Keratinocyte (primary cell): ENCODE measurements at regions not wholly inside any gene's neighbourhood (a gene's known extent, or its start where the extent isn't known, plus 50 kb on each side); places are given as distances from the start of the nearest gene placed in this dataset.

Source experiments
- DNase-seq: peaks from one replicate; pipeline ENCODE4 v3.0.0-alpha.2; 2011; ENCODE audit warnings: low read depth, missing footprints, low spot score
- FAIRE-seq: peaks from 2 replicates; lab custom pipeline; 2011; peaks lifted over from hg19 to GRCh38; lab: Jason Lieb, UNC
- H2AFZ ChIP-seq: 2 replicates; pipeline ENCODE4 v1.6.0; 2012; ENCODE audit warnings: low read length, control low read depth, inconsistent platforms; ENCODE audit not compliant: control insufficient read depth
- H3K27ac ChIP-seq: 2 replicates; pipeline ENCODE4 v1.5.1; 2011; ENCODE audit warnings: low read length; ENCODE audit not compliant: control insufficient read depth, insufficient read depth
- H3K27me3 ChIP-seq: 3 replicates; pipeline ENCODE4 v1.6.0; 2011; ENCODE audit warnings: low read length; ENCODE audit not compliant: control insufficient read depth, insufficient read depth; ENCODE audit errors: extremely low read depth
- H3K36me3 ChIP-seq, 2 experiments: 2 replicates in 1 of 2; 3 replicates in 1 of 2; pipeline ENCODE4 v1.5.1; 2011; ENCODE audit warnings: low read length in 2 of 2, mild to moderate bottlenecking in 1 of 2; ENCODE audit not compliant: control insufficient read depth in 2 of 2, insufficient read depth in 2 of 2; ENCODE audit errors: extremely low read depth in 1 of 2
- H3K4me1 ChIP-seq: 3 replicates; pipeline ENCODE4 v1.5.1; 2011; ENCODE audit warnings: low read length; ENCODE audit not compliant: control insufficient read depth, insufficient read depth; ENCODE audit errors: extremely low read depth
- H3K4me2 ChIP-seq: 3 replicates; pipeline ENCODE4 v1.6.0; 2011; ENCODE audit warnings: low read depth, low read length; ENCODE audit not compliant: control insufficient read depth, insufficient read depth; ENCODE audit errors: extremely low read depth
- H3K4me3 ChIP-seq, 3 experiments: fragments of 200-600 bp in 1 of 3; sonication (generic) in 1 of 3; 2 replicates in 2 of 3; 3 replicates in 1 of 3; pipeline ENCODE4 v1.5.1; 2011 to 2016; ENCODE audit warnings: low read length in 3 of 3, mild to moderate bottlenecking in 3 of 3, control low read depth in 2 of 3, inconsistent platforms in 1 of 3, low read depth in 1 of 3, mixed read lengths in 1 of 3, mixed run types in 1 of 3, moderate library complexity in 1 of 3; ENCODE audit not compliant: control insufficient read depth in 2 of 3, insufficient read depth in 2 of 3; ENCODE audit errors: extremely low read depth in 1 of 3
- H3K79me2 ChIP-seq: 2 replicates; pipeline ENCODE4 v1.6.0; 2012; ENCODE audit warnings: low read length; ENCODE audit not compliant: control insufficient read depth, insufficient read depth
- H3K9ac ChIP-seq: 3 replicates; pipeline ENCODE4 v1.6.0; 2011; ENCODE audit warnings: low read length; ENCODE audit not compliant: control insufficient read depth, insufficient read depth; ENCODE audit errors: extremely low read depth
- H3K9me1 ChIP-seq: 3 replicates; pipeline ENCODE4 v1.6.0; 2011; ENCODE audit warnings: low read length; ENCODE audit not compliant: control insufficient read depth, insufficient read depth; ENCODE audit errors: extremely low read depth
- H3K9me3 ChIP-seq: 2 replicates; pipeline ENCODE4 v1.5.1; 2012; ENCODE audit warnings: low read depth, low read length; ENCODE audit not compliant: control insufficient read depth
- H4K20me1 ChIP-seq: 3 replicates; pipeline ENCODE4 v1.6.0; 2011; ENCODE audit warnings: low read length; ENCODE audit not compliant: control insufficient read depth, insufficient read depth; ENCODE audit errors: extremely low read depth
- EZH2 ChIP-seq: IDR thresholded peaks from one replicate; pipeline ENCODE4 v1.6.1; 2012; ENCODE audit warnings: inconsistent platforms, mild to moderate bottlenecking, low read length, moderate library complexity
- dilution Hi-C: fragments of 300-500 bp; cut with MboI; formaldehyde crosslinking; loops from one replicate; pipeline ENCODE4 v1.7.0; 2020; ENCODE audit warnings: low sequenced_read_pairs; ENCODE audit not compliant: extremely low pct_ligation_motif_present
- TF ChIP-seq, protein P1 (sequence below), 3 experiments: IDR thresholded peaks in 1 of 3; conservative IDR thresholded peaks in 1 of 3; optimal IDR thresholded peaks in 1 of 3; 2 replicates in 2 of 3; 3 replicates in 1 of 3; pipeline versions ENCODE3 to v1.5.1; 2011; ENCODE audit warnings: low read length in 3 of 3, mild to moderate bottlenecking in 3 of 3, moderate library complexity in 2 of 3, control low read depth in 1 of 3, inconsistent platforms in 1 of 3; ENCODE audit not compliant: insufficient read depth in 2 of 3; ENCODE audit errors: extremely low read depth in 1 of 3

DNA sequence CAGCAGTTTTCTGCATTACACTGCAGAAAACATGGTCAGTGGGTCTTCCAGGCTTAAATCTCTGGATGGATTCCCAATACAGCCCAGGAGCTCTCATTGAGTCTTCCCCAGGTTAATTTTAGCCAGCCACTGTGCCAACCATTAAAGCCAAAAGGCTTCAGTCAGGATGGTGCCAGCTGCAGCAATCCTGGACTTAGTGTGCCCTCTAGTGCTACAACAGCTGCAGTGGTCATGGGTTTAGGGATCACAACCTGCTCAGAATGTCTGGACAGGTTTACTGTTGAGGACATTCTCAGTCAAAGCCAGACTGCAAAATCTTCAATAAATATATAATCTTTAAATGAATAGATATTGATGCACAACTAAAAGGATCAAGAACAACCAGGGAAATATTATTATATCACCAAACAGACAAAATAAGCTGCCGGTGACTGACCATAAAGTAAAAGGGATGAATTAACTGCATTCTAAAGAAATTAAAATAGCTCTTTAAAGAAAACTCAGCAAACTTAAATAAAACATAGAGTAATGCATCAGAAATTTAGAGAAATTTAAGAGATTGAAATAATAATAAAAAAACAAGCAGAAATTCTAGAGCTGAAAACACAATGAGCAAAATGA lies 639.9 kb downstream of the SPOCK3 start:
- no peak for TF ChIP-seq EZH2
- TF ChIP-seq, protein P1, sequence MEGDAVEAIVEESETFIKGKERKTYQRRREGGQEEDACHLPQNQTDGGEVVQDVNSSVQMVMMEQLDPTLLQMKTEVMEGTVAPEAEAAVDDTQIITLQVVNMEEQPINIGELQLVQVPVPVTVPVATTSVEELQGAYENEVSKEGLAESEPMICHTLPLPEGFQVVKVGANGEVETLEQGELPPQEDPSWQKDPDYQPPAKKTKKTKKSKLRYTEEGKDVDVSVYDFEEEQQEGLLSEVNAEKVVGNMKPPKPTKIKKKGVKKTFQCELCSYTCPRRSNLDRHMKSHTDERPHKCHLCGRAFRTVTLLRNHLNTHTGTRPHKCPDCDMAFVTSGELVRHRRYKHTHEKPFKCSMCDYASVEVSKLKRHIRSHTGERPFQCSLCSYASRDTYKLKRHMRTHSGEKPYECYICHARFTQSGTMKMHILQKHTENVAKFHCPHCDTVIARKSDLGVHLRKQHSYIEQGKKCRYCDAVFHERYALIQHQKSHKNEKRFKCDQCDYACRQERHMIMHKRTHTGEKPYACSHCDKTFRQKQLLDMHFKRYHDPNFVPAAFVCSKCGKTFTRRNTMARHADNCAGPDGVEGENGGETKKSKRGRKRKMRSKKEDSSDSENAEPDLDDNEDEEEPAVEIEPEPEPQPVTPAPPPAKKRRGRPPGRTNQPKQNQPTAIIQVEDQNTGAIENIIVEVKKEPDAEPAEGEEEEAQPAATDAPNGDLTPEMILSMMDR (optimal IDR thresholded peaks at IDR 0.05 in 1 of 3, IDR thresholded peaks at IDR 0.05 in 1 of 3, conservative IDR thresholded peaks at IDR 0.05 in 1 of 3; ENCODE audit: extremely low read depth in 1 of 3, insufficient read depth in 2 of 3, low read length in 3 of 3): peak; percentile 58 to 96 (median 72)
- Histone ChIP-seq H3K79me2 (no peaks in the 10 kb centered on the region), H3K4me3 (no peak overlapping the region), H3K9me1 (no peaks in the 10 kb centered on the region), H3K27me3 (no peaks in the 10 kb centered on the region), H4K20me1 (no peaks in the 10 kb centered on the region), H3K27ac (no peak overlapping the region), H3K4me1 (no peaks in the 10 kb centered on the region), H3K36me3 (no peaks in the 10 kb centered on the region), H3K9me3 (no peaks in the 10 kb centered on the region), H2AFZ (no peak overlapping the region), H3K4me2 (no peak overlapping the region), H3K9ac (no peak overlapping the region)
- dilution Hi-C loops: no loop called here
- FAIRE-seq: peak; percentile 64
- DNase-seq: no peak

DNA sequence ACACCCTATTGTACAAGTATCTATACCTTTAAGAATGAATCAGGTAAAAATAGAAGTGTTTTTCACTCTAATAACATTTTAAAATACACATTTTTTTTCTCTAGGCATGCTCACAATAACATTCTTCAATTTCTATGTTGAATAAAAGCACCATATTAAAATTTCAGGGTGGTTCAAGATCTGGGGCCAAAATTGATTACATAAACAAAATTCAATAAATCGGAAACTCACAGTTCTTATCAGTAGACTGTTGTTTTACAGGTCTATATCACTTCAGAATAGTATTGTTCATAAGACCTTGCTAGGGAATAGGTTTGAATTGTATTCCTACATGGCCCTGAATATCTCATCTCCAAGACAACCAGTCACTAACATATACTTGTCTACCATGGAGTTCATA lies 634.0 kb downstream of the SPOCK3 start:
- Histone ChIP-seq H3K9me3 (no peaks in the 10 kb centered on the region), H3K4me3 (no peak overlapping the region), H3K4me1 (no peaks in the 10 kb centered on the region), H2AFZ (no peak overlapping the region), H3K27ac (no peak overlapping the region), H3K79me2 (no peaks in the 10 kb centered on the region), H3K9me1 (no peaks in the 10 kb centered on the region), H4K20me1 (no peaks in the 10 kb centered on the region), H3K4me2 (no peak overlapping the region), H3K9ac (no peak overlapping the region), H3K27me3 (no peaks in the 10 kb centered on the region), H3K36me3 (no peaks in the 10 kb centered on the region)
- dilution Hi-C loops: no loop called here
- no peak for FAIRE-seq
- DNase-seq: no peak
- TF ChIP-seq EZH2: no peak
- TF ChIP-seq, protein P1 (optimal IDR thresholded peaks at IDR 0.05 in 1 of 3, IDR thresholded peaks at IDR 0.05 in 1 of 3, conservative IDR thresholded peaks at IDR 0.05 in 1 of 3; ENCODE audit: extremely low read depth in 1 of 3, insufficient read depth in 2 of 3, low read length in 3 of 3): no peak
